ENCODE measurements at regions not wholly inside any gene's neighbourhood (a gene's known extent, or its start where the extent isn't known, plus 50 kb on each side); places are given as distances from the start of the nearest gene placed in this dataset.

GRCh38 chr10:88081457-88082054 is 218.1 kb downstream of the PTEN start:
- no peak for TF ChIP-seq CTCF (IDR thresholded peaks at IDR 0.05; ENCODE audit: low read depth, low read length)
- no peak for TF ChIP-seq EZH2phosphoT487 (IDR thresholded peaks at IDR 0.05; ENCODE audit: low read depth)
